ENCODE measurements at regions not wholly inside any gene's neighbourhood (a gene's known extent, or its start where the extent isn't known, plus 50 kb on each side); places are given as distances from the start of the nearest gene placed in this dataset.

- no peak overlapping the region for H3K27ac ChIP-seq
- in situ Hi-C loops (cut with MboI; ENCODE audit: low sequenced_read_pairs in 4 of 4) (no loop called here), intact Hi-C loops (cut with DNase I; ENCODE audit: low total_unique reads) (no loop called here)
- no peak for TF ChIP-seq CTCF (IDR thresholded peaks at IDR 0.05 in 4 of 5, conservative IDR thresholded peaks at IDR 0.05 in 1 of 5)
- no peak for TF ChIP-seq POLR2A (IDR thresholded peaks at IDR 0.05)
- no peaks in the 10 kb centered on the region for H3K36me3 ChIP-seq
- ATAC-seq (no peak), DNase-seq (no peak)
- H3K4me3 ChIP-seq, result no peak overlapping the region
- no peaks in the 10 kb centered on the region for H3K27me3 ChIP-seq
- H3K4me1 ChIP-seq, result no peaks in the 10 kb centered on the region
- no peaks in the 10 kb centered on the region for H3K9me3 ChIP-seq
Measured at GRCh38 chr21:31396399-31396798, 52.3 kb upstream of the TIAM1 start.

GRCh38 chr21:31395791-31396190 is 51.7 kb upstream of the TIAM1 start:
- intact Hi-C loops (cut with DNase I; ENCODE audit: low total_unique reads) (no loop called here), in situ Hi-C loops (cut with MboI; ENCODE audit: low sequenced_read_pairs in 4 of 4) (no loop called here)
- H3K4me3 ChIP-seq, result no peak overlapping the region
- DNase-seq (no peak), ATAC-seq (no peak)
- no peaks in the 10 kb centered on the region for H3K36me3 ChIP-seq
- no peaks in the 10 kb centered on the region for H3K27me3 ChIP-seq
- no peak overlapping the region for H3K27ac ChIP-seq
- TF ChIP-seq CTCF (IDR thresholded peaks at IDR 0.05 in 4 of 5, conservative IDR thresholded peaks at IDR 0.05 in 1 of 5) (no peak), POLR2A (IDR thresholded peaks at IDR 0.05) (no peak)
- H3K4me1 ChIP-seq, result no peaks in the 10 kb centered on the region
- no peaks in the 10 kb centered on the region for H3K9me3 ChIP-seq

GRCh38 chr21:31395268-31395667 is 51.2 kb upstream of the TIAM1 start:
- intact Hi-C loops (cut with DNase I; ENCODE audit: low total_unique reads) (no loop called here), in situ Hi-C loops (cut with MboI; ENCODE audit: low sequenced_read_pairs in 4 of 4) (no loop called here)
- Histone ChIP-seq H3K4me3 (no peak overlapping the region), H3K4me1 (no peaks in the 10 kb centered on the region), H3K36me3 (no peaks in the 10 kb centered on the region), H3K27me3 (no peaks in the 10 kb centered on the region), H3K9me3 (no peaks in the 10 kb centered on the region), H3K27ac (no peak overlapping the region)
- no peak for ATAC-seq
- no peak for TF ChIP-seq CTCF (IDR thresholded peaks at IDR 0.05 in 4 of 5, conservative IDR thresholded peaks at IDR 0.05 in 1 of 5)
- TF ChIP-seq POLR2A (IDR thresholded peaks at IDR 0.05), result no peak
- DNase-seq, result no peak

- DNase-seq, result no peak
- TF ChIP-seq CTCF (IDR thresholded peaks at IDR 0.05 in 4 of 5, conservative IDR thresholded peaks at IDR 0.05 in 1 of 5) (no peak), POLR2A (IDR thresholded peaks at IDR 0.05) (no peak)
- intact Hi-C loops (cut with DNase I; ENCODE audit: low total_unique reads) (no loop called here), in situ Hi-C loops (cut with MboI; ENCODE audit: low sequenced_read_pairs in 4 of 4) (no loop called here)
- H3K27ac ChIP-seq, result no peak overlapping the region
- H3K36me3 ChIP-seq, result no peaks in the 10 kb centered on the region
- H3K4me3 ChIP-seq, result no peak overlapping the region
- H3K27me3 ChIP-seq, result no peaks in the 10 kb centered on the region
- ATAC-seq, result no peak
- H3K4me1 ChIP-seq, result no peaks in the 10 kb centered on the region
- H3K9me3 ChIP-seq, result no peaks in the 10 kb centered on the region
Measured at GRCh38 chr21:31394309-31394708, 50.2 kb upstream of the TIAM1 start.
